GM19452 (cell line): ENCODE measurements at regions not wholly inside any gene's neighbourhood (a gene's known extent, or its start where the extent isn't known, plus 50 kb on each side); places are given as distances from the start of the nearest gene placed in this dataset.
"Not testable (repeated sequence)": the region's sequence is repeated elsewhere in the genome, so short reads cannot be mapped to it uniquely, and the experiment has no call there.

ENCODE experiments used
- ATAC-seq: cut with Tn5 transposase; IDR thresholded peaks from one replicate; pipeline ENCODE4 v1.9.1; 2021; ENCODE audit not compliant: unreplicated experiment

DNA sequence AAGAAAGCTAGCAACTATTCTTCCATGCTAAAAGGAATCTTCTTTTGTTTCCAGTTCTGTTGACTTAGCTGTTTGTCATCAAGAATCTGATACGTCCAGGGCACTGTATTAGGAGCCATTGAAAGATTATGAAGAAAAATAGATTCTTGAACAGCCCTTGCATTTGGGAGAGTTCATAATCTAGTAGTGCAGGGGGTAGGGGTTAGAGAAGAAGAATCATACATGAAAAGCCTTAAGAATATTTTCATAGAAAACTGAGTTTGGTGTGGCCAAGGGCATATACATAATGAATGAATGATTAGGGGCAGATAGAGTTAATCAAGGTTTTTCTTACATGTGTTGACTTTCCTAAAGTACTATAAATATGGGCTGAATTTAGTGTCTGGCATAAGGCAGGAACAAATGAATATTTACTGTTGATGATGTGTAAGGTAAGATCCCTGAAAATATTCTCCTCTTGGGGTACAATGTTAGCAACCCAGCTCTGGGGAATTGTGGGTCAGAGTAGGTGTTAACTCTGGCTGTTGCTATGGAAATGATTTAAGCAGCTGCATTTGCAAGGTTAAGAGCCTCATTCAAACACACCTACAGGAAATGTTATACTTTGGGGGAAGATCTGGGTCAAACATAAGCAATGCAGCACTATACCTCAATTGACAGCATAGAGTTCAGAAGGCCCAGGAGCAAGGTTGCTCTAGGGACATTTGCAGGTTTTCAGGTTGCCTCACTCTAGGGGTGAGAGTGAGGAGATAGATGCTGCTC is 667.3 kb upstream of the CITED2 start:
- no peak for ATAC-seq

DNA sequence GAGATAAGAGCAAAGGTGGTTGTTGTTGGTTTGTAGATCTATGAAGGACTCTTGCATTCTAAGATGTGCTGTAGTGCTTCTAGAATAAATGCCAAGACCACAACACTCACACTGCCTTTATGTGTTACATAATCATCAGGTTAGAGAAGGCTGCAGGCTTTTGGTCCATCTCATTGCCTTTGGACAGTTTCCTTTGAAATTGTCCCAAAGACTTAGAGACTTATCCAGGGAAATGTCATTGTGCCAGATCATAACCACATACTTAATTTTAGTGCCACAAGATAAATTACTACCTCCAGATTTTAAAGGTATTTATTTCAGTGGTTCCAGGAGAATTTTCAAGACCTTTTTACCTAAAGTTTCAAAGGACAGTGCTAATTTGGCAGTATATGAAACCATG is 666.6 kb upstream of the CITED2 start:
- no peak for ATAC-seq

DNA sequence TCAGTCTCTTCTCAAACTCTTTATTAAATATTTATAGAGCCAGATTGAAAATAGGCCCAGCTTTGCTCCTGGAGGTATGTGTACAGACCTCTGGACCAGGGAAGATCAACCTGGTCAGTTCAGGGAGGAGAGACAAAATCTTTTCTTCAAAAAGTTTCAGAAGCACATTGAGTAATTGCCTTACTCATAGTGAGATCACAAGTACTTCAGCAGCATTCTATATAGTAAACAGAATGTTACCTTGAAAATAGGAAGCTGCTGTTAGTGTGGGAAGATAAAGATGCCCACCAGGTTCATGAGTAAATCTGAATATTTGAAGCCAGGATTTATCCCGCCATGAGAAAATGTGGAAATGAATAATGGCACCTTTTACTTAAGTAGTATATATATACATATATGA is 665.9 kb upstream of the CITED2 start:
- ATAC-seq = no peak

DNA sequence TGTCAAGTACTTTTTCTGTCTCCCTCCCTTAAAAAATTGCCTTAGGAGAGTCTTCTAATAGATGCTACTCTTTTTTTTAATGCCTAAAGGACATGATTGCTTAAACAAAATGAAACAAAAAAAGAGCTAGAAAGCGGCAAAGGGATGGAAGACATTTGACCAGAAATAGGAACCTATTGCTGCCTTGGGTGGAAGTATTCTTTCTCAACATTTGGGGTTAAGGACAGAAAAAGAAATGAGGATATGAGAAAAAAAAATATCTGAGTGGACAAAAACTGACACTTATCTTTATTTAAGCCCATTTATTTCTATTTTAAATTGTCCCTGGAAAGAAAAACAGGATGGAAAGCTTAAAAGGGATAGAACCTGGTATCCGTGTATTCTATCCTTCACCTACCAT is 664.9 kb upstream of the CITED2 start:
- ATAC-seq = no peak

DNA sequence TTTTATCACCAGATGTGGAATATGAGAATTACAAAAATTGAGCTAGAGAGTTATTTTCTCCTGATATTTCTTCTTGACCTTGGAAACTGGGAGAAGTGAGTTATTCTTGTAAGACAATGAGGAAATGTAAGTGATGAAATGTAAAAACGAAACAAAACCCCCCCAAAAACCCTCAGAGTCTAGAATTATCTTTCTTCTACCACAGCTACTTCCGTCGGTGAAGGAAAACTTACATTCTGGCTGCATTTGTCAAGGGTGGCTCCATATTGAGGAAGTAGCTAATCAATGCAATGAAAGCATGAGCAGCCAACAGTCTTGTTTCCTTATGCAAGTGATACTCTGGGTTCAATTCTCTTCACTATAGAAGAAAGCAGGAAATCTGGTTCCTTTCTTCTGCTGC is 661.7 kb upstream of the CITED2 start:
- no peak for ATAC-seq

DNA sequence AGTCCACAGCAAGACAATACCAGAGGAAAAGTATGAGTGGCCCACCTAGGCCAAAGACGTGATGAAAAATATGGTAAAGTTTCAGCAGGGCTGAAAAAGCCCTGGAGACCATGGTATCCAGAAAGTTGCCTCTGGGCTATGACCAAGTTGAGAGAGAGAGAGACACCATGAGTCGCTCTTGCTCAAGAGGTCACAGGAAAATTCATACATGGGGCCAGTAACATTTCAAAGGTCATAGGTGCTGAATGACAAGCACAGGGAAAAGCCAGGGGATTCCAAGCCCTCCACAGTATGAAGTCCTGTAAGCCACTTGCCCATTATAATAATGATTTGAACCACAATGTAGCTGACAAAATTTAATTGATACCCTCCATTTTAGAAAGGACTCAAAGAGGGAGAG is 657.7 kb upstream of the CITED2 start:
- no peak for ATAC-seq

DNA sequence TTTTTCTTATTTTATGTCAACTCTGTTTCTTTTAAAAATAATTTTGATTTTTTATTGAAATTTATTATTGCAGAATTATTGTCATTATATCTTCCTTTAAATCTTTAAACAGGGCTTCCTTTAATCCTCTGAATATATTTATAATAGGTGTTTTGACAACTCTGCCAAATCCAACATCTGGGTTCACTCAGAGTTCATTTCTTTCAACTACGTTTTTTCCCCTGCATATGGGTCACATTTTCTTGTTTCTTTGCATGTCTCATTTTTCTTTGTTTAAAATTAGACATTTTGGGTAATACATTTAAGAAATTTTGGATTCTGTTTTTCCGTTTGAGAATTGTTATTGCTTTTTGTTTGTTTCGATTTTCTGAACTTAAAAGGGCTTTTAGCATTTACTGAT is 655.1 kb upstream of the CITED2 start:
- no peak for ATAC-seq

DNA sequence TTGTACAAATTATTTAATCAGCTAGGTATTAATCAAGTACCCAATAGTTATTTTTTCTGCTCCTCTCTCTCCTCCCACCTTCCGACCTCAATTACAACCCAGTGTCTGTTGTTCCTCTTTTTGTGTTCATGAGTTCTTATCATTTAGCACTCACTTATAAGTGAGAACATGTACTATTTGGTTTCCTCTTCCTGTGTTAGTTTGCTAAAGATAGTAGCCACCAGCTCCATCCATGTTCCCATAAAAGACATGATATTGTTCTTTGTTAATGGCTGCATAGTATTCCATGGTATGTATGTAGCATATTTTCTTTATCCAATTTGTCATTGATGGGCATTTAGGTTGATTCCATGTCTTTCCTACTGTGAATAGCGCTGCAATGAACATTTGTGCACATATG is 652.8 kb upstream of the CITED2 start:
- no peak for ATAC-seq

DNA sequence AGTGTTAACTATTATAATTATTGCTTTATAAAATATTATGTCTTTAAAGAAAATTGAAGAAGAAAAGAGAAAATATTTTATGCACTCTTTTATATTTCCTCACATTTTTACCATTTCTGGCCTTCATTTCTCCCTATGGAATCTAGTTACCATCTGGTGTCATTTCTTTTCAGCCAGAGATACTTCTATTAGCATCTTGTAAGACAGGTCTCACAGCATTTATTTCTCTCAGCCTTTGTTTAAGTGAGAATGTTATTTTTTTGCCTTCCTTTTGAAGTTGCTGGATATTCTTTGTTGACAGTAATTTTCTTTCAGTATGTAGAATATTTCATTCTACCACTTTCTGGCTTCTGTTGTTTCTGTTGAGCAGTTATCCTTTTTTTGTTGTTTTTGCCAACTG is 652.1 kb upstream of the CITED2 start:
- no peak for ATAC-seq

DNA sequence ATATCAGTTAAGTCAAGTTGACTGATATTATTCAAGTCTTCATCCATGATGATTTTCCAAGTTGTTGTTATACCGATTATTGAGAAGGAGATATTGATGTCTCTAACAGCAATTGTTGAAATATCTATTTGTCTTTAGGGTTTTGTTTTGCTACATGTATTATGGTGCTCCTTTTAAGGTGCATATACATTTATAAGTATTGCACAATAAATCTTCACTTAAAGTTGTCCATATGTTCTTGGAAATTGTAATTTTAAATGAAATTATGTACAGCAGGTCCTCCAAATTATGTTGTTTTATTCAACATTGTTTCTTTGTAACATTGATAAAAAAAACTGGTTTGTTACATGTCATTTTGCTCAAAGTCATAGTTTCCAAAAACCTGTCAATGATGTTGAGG is 650.7 kb upstream of the CITED2 start:
- ATAC-seq = no peak

DNA sequence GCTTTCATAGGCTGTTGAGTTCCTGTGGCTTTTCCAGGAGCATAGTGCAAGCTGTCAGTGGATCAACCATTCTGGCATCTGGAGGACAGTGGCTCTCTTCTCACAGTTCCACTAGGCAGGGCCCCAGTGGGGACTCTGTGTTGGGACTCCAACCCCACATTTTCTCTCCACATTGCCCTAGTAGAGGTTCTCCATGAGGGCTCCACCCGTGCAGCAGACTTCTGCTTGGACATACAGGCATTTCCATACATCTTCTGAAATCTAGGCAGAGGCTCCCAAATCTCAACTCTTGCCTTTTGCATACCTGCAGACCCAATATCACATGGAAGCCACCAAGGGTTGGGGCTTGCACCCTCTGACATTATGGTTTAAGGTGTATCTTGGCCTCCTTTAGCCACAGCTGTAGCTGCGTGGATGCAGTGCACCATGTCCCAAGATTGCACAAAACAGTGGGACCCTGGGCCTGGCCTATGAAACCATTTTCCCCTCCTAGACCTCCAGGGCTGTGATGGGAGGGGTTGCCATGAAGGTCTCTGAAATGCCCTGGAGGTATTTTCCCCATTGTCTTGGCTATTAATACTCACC is 645.9 kb upstream of the CITED2 start:
- ATAC-seq = no peak

DNA sequence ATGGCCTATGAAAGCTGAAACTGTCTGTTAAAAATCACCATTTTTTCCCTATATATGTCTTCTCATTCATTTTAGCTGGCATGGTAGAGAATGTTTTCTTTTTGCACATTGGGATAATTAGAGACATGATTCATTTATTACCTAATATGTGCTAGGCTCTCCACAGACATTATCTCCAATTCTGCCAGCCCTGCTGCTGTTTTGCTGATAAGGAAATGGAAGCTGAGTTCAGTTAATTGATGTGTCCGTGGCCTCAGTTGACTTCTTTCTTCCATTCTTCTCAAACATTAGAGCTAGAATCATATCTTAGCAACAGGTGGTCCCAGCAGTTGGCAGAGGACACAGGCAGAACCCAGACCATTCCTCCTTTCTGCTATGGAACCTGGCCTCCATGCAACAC is 644.1 kb upstream of the CITED2 start:
- no peak for ATAC-seq

DNA sequence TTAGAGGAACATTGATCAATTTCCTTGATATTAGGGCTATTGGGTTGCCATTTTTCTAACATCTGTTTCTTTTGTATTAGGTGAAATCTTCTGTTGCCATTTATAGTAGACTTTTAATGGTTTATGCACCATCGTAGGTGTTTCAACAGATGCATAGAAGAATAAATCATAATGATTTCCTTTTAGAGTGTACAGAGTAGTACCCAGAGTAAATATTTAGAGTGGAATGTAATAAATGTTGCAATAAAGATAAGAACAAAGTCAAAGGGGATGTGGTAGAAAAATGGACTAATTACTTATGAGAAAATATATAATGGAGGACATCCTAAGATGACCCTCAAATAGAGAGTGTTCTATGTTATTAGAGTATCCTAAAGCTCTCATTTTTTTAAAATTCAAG is 643.0 kb upstream of the CITED2 start:
- no peak for ATAC-seq

DNA sequence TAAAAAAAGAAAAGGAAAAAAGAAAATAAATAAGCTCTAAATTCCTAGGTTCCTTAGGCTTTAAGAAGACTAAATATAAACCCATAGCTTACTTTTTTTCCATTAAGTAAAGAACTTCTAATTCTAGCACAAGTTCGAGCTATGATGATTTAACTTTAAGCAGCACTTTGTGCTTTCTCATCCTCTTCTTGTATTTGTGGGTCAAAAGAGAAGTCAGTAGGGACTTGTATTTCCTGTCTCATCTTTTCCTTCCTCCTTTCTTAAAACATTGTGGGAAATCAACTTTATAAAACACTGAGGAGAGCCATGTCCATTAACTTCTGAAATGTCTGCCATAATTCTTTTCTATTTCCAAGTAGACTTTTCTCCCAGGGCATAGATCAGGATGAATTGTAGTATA is 637.7 kb upstream of the CITED2 start:
- ATAC-seq = no peak

DNA sequence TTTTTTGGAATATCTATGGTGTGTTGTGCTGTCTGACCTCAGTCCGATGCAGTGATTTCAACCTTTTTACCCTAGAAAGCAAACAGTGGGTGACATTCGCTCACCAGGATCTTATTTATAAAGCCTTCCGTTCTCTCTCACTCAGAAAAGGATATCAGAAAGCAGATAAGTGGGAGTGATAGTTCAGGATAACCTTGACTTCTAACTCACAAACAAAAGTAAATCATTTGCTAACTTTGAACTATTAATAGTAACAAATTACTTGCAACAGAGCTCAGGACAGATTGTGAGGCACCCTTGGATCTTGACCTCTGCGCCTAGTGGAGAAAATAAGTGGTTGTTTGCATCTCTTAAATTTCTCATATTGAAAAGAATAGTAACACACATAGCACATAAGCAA is 637.1 kb upstream of the CITED2 start:
- ATAC-seq = no peak

DNA sequence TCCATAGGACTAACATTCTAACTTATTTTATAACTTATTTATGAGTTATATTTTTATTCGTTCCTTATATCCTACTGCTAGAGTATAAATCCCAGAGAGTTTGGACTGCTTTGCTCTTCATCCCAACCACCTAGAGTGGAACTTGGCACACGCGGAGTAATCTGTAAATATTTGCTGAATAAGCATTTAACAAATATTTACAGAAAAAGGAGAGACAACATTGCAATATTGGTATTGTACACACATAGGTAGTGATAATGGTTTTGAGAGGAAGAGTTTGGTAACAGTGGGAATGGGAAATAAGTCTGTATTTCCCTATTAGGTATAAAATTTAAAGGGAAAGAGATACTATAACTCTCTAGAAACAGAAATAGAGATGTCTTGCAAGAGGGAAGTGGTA is 634.8 kb upstream of the CITED2 start:
- ATAC-seq = no peak

DNA sequence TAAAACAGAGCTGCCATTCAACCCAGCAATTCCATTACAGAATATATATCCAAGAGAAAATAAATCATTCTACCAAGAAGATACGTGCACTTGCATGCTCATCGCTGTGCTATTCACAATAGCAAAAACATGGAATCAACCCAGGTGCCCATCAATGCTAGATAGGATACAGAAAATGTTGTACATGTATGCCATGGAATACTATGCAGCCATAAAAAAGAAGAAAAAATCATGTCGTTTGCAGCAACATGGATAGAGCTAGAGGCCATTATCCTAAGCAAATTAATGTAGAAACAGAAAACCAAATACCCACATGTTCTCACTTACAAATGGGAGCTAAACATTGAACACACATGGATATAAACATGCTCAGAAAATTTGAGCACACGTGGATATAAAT is 633.1 kb upstream of the CITED2 start:
- no peak for ATAC-seq

DNA sequence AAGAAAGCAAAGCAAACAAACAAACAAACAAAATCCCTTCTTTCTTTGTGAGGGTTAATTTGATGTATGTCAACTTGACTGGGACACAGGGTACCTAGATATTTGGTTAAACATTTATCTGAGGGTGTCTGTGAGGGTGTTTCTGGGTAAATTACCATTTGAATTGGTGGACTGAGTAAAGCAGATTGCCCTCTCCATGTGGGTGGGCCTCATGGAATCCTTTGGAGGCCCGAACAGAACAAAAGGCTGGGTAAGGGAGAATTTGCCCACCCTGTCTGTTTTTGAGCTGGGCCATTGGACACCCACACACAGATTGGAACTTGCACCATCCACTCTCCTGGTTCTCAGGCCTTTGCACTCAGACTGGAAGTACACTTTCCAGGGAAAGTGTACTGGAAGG is 628.8 kb upstream of the CITED2 start:
- no peak for ATAC-seq

DNA sequence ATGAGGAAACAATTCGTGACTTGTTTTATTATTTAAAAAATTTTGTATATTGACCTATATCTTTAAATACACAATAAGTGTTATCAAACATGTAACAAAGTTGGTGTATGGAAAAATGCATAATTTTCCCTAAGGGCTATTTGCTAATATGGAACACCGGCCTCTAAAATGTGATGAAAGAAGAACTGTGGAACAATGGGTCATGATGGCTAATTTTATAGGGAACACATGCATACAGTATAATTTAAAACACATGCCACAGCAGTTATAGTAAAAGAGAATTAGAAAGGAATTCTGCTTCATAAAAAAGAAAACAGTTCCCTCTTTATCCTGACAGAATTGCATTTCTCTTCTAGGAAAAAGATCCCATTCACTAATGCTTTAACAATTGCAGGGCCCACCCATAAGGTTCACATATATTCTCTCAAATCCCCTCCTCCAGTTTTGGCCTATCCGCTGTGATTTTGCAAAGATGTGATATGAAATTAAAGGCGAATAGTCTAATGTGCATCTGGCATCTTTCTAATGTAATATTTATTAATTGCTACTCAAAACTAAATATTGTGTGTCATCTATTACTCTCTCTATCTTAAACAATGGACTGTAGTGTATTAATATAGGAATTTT is 628.1 kb upstream of the CITED2 start:
- ATAC-seq = no peak

DNA sequence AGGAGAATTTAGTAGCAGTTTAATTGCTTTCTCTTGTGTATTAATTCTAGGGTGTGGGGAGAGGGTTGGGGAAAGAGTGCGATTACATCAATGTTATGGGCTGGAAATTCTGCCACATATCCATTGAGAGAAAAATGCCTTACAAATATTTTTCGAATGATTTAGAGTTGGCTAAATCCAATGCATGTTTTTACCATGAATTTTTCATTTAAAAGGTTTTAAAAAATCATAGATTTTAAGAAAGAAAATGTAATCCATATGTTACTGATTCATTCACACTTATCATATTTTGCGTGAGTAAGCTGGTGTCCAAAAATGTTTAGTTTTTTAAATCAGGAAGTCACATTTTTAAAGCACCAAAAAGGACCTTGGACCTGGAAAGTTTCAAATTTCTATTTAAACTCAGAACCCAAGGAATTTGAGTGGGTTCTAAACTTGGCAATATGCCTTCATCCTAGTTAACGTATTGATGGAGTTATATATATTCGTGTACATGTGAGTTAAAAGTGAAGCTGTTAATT is 627.4 kb upstream of the CITED2 start:
- no peak for ATAC-seq

DNA sequence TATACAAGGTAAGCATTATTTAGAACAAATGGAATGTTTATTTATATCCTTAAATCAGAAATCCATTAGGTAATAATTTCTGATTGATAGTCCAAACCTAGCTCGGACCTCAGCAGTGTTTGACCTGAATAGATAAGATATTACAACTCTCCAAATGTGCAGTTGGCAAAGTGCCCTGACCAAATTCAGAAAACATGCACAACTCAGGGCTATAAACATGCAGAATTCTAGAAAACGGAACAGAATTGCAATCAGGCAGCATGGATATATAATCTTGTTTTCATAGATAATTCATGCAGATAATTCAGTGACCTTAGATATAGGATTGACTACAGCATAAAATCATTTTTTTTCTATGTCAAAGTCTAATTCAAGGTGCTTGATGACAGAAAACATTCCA is 626.6 kb upstream of the CITED2 start:
- no peak for ATAC-seq

DNA sequence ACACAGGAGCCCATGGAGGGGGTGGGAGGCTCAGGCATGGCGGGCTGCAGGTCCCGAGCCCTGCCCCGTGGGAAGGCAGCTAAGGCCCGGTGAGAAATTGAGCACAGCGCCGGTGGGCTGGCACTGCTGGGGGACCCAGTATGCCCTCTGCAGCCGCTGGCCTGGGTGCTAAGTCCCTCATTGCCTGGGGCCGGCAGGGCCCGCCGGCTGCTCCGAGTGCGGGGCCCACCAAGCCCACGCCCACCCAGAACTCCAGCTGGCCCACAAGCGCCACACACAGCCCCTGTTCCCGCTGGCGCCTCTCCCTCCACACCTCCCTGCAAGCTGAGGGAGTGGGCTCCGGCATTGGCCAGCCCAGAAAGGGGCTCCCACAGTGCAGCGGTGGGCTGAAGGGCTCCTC is 625.2 kb upstream of the CITED2 start:
- not testable (repeated sequence) for ATAC-seq
